ENCODE measurements at regions not wholly inside any gene's neighbourhood (a gene's known extent, or its start where the extent isn't known, plus 50 kb on each side); places are given as distances from the start of the nearest gene placed in this dataset.

DNA sequence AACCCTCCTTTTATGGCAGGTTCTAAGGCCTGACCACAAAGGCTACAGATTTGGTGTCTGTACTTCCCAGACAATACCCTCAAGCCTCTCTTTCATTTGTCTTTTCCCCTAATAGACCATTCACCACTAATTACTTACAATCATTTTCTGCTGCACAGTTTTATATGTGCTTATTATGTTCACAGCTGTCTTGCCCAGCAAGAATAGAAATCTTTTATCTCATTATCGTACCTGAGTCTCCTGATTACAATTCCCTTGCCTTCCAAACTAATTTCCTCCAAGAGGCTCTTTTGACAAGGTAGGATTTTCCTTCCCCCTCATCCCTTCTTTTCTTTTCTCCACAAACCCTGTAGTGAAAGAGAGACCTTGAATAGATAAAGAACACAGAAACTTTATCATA is 352.5 kb upstream of the FMR1 start:
- Mint-ChIP-seq H3K9me3 (ENCODE audit: unreplicated experiment) (peaks cover 10% of the 10 kb centered on the region), H3K27ac (ENCODE audit: unreplicated experiment) (no peak overlapping the region), H3K36me3 (ENCODE audit: unreplicated experiment) (no peaks in the 10 kb centered on the region), H3K4me1 (ENCODE audit: unreplicated experiment) (no peaks in the 10 kb centered on the region), H3K4me3 (ENCODE audit: unreplicated experiment) (no peak overlapping the region), H3K27me3 (ENCODE audit: unreplicated experiment) (no peaks in the 10 kb centered on the region)
- TF ChIP-seq, protein P1, sequence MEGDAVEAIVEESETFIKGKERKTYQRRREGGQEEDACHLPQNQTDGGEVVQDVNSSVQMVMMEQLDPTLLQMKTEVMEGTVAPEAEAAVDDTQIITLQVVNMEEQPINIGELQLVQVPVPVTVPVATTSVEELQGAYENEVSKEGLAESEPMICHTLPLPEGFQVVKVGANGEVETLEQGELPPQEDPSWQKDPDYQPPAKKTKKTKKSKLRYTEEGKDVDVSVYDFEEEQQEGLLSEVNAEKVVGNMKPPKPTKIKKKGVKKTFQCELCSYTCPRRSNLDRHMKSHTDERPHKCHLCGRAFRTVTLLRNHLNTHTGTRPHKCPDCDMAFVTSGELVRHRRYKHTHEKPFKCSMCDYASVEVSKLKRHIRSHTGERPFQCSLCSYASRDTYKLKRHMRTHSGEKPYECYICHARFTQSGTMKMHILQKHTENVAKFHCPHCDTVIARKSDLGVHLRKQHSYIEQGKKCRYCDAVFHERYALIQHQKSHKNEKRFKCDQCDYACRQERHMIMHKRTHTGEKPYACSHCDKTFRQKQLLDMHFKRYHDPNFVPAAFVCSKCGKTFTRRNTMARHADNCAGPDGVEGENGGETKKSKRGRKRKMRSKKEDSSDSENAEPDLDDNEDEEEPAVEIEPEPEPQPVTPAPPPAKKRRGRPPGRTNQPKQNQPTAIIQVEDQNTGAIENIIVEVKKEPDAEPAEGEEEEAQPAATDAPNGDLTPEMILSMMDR (IDR thresholded peaks at IDR 0.05) = no peak
- no peak for DNase-seq (ENCODE audit: extremely low spot score, unreplicated experiment)

GRCh38 chrX:147565237-147565636 is 346.5 kb upstream of the FMR1 start:
- H3K9me3 Mint-ChIP-seq (ENCODE audit: unreplicated experiment) = peaks cover 5% of the 10 kb centered on the region
- peaks cover 10% of the 10 kb centered on the region for H3K4me1 Mint-ChIP-seq (ENCODE audit: unreplicated experiment)
- TF ChIP-seq, protein P1 (IDR thresholded peaks at IDR 0.05) = no peak
- no peak overlapping the region for H3K4me3 Mint-ChIP-seq (ENCODE audit: unreplicated experiment)
- no peak for DNase-seq (ENCODE audit: extremely low spot score, unreplicated experiment)
- no peaks in the 10 kb centered on the region for H3K36me3 Mint-ChIP-seq (ENCODE audit: unreplicated experiment)
- no peaks in the 10 kb centered on the region for H3K27me3 Mint-ChIP-seq (ENCODE audit: unreplicated experiment)
- no peak overlapping the region for H3K27ac Mint-ChIP-seq (ENCODE audit: unreplicated experiment)

DNA sequence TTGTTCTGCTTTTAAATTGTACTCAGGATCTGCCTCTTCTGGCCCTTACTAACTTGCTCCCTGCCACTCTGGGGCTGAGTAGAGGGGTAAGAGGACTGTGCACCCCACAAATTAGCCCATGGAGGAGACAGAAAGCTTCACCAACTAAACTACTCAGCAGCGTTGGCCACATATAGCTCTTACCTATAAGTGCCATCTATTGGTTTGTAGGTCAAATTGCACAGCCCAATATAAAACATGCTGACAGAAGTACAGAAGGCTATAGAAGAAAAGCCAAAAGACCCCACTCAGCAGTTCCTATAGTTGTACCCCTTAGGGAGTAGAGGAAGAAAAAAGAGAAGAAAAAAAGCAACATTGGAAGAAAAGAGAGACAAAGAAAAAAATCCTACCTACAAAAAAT is 341.2 kb upstream of the FMR1 start:
- DNase-seq (ENCODE audit: extremely low spot score, unreplicated experiment) = no peak
- TF ChIP-seq, protein P1 (IDR thresholded peaks at IDR 0.05) = no peak

DNA sequence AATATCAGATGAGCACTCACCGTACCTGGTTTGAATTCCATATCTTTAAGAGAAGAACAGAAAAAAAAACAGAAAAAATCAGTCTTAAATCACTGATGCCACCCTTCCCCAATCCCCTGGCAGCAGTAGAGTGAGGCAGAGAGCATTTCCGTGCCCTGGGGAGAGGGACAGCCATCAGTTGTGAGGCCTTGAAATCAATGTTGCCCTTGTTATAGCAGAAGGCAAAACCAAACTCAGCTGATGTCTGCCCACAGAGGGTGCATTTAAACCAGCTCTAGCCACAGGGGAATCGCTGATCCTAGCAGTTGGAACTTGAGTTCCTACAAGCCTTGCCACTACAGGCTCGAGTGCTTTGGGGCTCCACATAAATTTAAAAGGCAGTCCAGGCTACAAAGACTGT is 338.5 kb upstream of the FMR1 start:
- no peak for DNase-seq (ENCODE audit: extremely low spot score, unreplicated experiment)
- H3K27me3 Mint-ChIP-seq (ENCODE audit: unreplicated experiment) = no peaks in the 10 kb centered on the region
- H3K36me3 Mint-ChIP-seq (ENCODE audit: unreplicated experiment) = no peaks in the 10 kb centered on the region
- no peak overlapping the region for H3K27ac Mint-ChIP-seq (ENCODE audit: unreplicated experiment)
- no peak overlapping the region for H3K4me3 Mint-ChIP-seq (ENCODE audit: unreplicated experiment)
- TF ChIP-seq, protein P1 (IDR thresholded peaks at IDR 0.05) = no peak
- peaks cover 14% of the 10 kb centered on the region for H3K9me3 Mint-ChIP-seq (ENCODE audit: unreplicated experiment)
- H3K4me1 Mint-ChIP-seq (ENCODE audit: unreplicated experiment) = no peaks in the 10 kb centered on the region

More for the DNA sequence above, 341.2 kb upstream of the FMR1 start:
- Mint-ChIP-seq H3K27me3 (ENCODE audit: unreplicated experiment) (no peaks in the 10 kb centered on the region), H3K4me3 (ENCODE audit: unreplicated experiment) (no peak overlapping the region), H3K27ac (ENCODE audit: unreplicated experiment) (no peak overlapping the region), H3K4me1 (ENCODE audit: unreplicated experiment) (peaks cover 4% of the 10 kb centered on the region), H3K9me3 (ENCODE audit: unreplicated experiment) (peaks cover 9% of the 10 kb centered on the region), H3K36me3 (ENCODE audit: unreplicated experiment) (no peaks in the 10 kb centered on the region)

- H3K27me3 Mint-ChIP-seq (ENCODE audit: unreplicated experiment) = no peaks in the 10 kb centered on the region
- H3K27ac Mint-ChIP-seq (ENCODE audit: unreplicated experiment) = no peak overlapping the region
- no peak overlapping the region for H3K4me3 Mint-ChIP-seq (ENCODE audit: unreplicated experiment)
- H3K4me1 Mint-ChIP-seq (ENCODE audit: unreplicated experiment) = no peaks in the 10 kb centered on the region
- H3K36me3 Mint-ChIP-seq (ENCODE audit: unreplicated experiment) = no peaks in the 10 kb centered on the region
- TF ChIP-seq, protein P1 (IDR thresholded peaks at IDR 0.05) = no peak
- DNase-seq (ENCODE audit: extremely low spot score, unreplicated experiment) = no peak
- peaks cover 17% of the 10 kb centered on the region for H3K9me3 Mint-ChIP-seq (ENCODE audit: unreplicated experiment)
Measured at GRCh38 chrX:147602176-147602696, 309.5 kb upstream of the FMR1 start.

Data from osteocyte (in vitro differentiated cells).